Spinal cord (tissue), 9 donors: ENCODE measurements at regions not wholly inside any gene's neighbourhood (a gene's known extent, or its start where the extent isn't known, plus 50 kb on each side); places are given as distances from the start of the nearest gene placed in this dataset.
A peak's percentile ranks its signal among the peaks of the same experiment; 100 is the strongest.

Source experiments
- DNase-seq, 6 donors: peaks; one replicate each; pipeline versions ENCODE4 v3.0.0 to v3.0.0-alpha.2; 2013 to 2015; ENCODE audit warnings: low spot score in 6 of 6, low read depth in 4 of 6
- H3K27ac ChIP-seq: one replicate; pipeline ENCODE4 v1.5.1; 2013; ENCODE audit warnings: low read depth, low read length, control low read depth
- H3K27me3 ChIP-seq: one replicate; pipeline ENCODE4 v1.6.1; 2013; ENCODE audit warnings: low read length; ENCODE audit not compliant: control insufficient read depth, insufficient read depth
- H3K36me3 ChIP-seq: one replicate; pipeline ENCODE4 v1.6.1; 2013; ENCODE audit warnings: low read length; ENCODE audit not compliant: control insufficient read depth, insufficient read depth
- H3K4me1 ChIP-seq: one replicate; pipeline ENCODE4 v1.6.1; 2013; ENCODE audit warnings: low read length; ENCODE audit not compliant: control insufficient read depth, insufficient read depth
- H3K4me3 ChIP-seq: one replicate; pipeline ENCODE4 v1.5.1; 2013; ENCODE audit warnings: low read depth, low read length, control low read depth
- H3K9me3 ChIP-seq: one replicate; pipeline ENCODE4 v1.6.1; 2013; ENCODE audit warnings: low read length; ENCODE audit not compliant: control insufficient read depth, insufficient read depth
- WGBS: methylation state at CpG from one replicate; pipeline ENCODE4 v1.1.5; 2013; ENCODE audit warnings: missing lambda C conversion rate; ENCODE audit not compliant: insufficient coverage; 5-methylcytosine and 5-hydroxymethylcytosine counted together
- donor health status: healthy.

DNA sequence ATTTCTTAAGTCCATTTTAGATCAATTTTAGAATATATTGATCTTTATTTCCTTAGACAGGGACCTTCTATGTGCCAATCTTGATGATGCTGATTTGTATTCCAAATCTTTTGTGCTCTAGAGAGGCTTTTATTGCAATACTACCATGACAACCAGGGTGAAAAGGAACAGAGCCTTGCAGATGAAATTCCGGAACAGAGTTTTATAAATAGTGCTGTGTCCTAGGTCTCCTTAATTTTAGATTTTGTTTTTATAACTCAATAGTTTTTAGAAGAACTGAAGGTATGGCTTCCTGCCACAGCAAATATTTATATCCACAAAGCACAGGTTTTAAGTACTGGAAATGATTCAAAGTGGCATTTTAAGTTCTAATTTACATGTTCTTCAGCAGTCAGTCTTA lies 160.2 kb downstream of the PMAIP1 start:
- no peaks in the 10 kb centered on the region for H3K9me3 ChIP-seq
- no peak overlapping the region for H3K4me3 ChIP-seq
- no peaks in the 10 kb centered on the region for H3K4me1 ChIP-seq
- DNase-seq: peak in 1 of 6 donors; percentile 68
- no CpG with 5 or more reads among the region's 1 CpG for WGBS
- H3K27ac ChIP-seq: no peak overlapping the region
- no peaks in the 10 kb centered on the region for H3K36me3 ChIP-seq
- H3K27me3 ChIP-seq: no peaks in the 10 kb centered on the region

DNA sequence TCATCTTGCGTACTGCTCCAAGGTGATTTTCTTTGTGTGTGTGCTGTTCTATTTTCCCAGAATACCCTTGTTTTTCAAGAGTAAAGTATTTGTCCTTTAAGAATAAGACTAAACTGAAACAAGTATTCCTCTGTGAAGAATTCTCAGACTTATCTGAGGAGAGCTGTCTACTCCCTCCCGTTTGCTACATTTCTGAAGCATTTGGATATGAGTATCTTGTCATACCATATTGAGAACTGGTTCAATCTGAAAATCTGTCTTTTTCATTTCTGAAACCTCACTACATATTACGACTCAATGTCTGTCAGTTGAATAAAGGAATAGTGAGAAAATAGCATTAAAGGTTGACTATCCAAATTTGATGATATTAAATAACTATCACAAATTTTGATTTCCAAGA lies 159.4 kb downstream of the PMAIP1 start:
- no peak overlapping the region for H3K4me3 ChIP-seq
- H3K36me3 ChIP-seq: no peaks in the 10 kb centered on the region

DNA sequence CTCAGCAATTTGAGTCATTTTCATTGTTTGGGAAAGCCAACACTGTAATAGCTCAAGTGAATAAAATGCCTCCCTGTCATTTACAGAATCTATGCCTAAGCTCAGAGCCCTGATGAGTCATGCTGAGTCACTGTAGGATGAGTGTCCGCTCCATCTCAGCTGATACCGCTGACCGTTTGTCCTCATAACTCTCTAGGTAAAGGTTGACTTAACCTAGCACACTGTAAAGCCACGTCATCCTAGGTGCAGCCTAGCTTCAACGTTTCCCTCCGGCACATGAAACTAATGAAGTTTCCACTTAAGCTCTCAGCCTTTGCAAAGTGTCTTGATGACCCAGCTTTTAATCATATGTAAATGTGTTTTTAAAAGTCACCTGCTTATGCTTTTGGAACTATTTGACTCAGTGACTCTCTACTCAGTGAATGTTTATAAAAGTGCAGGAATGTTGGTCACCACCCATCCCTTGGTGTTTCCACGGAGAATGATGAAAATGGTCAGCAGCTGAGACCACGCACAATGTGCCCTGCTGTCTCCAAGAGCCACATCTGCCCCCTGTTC lies 154.0 kb downstream of the PMAIP1 start:
- no peak overlapping the region for H3K27ac ChIP-seq
- H3K36me3 ChIP-seq: no peaks in the 10 kb centered on the region
- 78% methylated on average over 3 of the region's 8 CpGs for WGBS
- H3K9me3 ChIP-seq: no peaks in the 10 kb centered on the region
- H3K4me3 ChIP-seq: no peak overlapping the region
- H3K27me3 ChIP-seq: no peaks in the 10 kb centered on the region
- no peak for DNase-seq
- H3K4me1 ChIP-seq: no peaks in the 10 kb centered on the region

More for the DNA sequence above, 159.4 kb downstream of the PMAIP1 start:
- WGBS: no CpG with 5 or more reads among the region's 3 CpGs
- Histone ChIP-seq H3K27me3 (no peaks in the 10 kb centered on the region), H3K27ac (no peak overlapping the region), H3K4me1 (no peaks in the 10 kb centered on the region), H3K9me3 (no peaks in the 10 kb centered on the region)
- peak in 1 of 6 donors; percentile 9 for DNase-seq

- WGBS: no CpG with 5 or more reads among the region's 1 CpG
- no peaks in the 10 kb centered on the region for H3K36me3 ChIP-seq
- H3K27me3 ChIP-seq: no peaks in the 10 kb centered on the region
- H3K4me1 ChIP-seq: no peaks in the 10 kb centered on the region
- no peak overlapping the region for H3K27ac ChIP-seq
- no peak for DNase-seq
- H3K9me3 ChIP-seq: no peaks in the 10 kb centered on the region
- H3K4me3 ChIP-seq: no peak overlapping the region
These were observed 151.0 kb downstream of the PMAIP1 start for GRCh38 chr18:60050821-60051220.

DNA sequence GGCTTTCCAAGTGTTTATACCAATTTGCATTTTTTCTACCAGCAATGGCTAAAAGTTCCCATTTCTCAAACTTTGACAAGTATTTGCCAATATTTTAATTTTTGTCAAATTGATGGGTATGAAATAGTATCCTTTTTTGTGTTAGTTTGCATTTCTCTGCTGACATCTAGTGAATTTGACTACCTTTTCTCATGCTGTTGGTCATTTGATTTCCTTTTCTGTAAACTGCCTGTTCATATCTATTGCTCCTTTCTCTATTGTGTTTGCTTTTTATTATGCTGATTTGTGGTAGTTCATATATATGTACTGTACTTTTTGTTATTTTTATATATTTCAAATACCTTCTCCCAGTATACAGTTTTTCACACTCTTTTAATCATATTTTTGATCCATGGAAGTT lies 149.4 kb downstream of the PMAIP1 start:
- no peaks in the 10 kb centered on the region for H3K9me3 ChIP-seq
- H3K4me1 ChIP-seq: no peaks in the 10 kb centered on the region
- no peaks in the 10 kb centered on the region for H3K27me3 ChIP-seq
- H3K27ac ChIP-seq: no peak overlapping the region
- H3K4me3 ChIP-seq: no peak overlapping the region
- no peaks in the 10 kb centered on the region for H3K36me3 ChIP-seq
- DNase-seq: no peak

DNA sequence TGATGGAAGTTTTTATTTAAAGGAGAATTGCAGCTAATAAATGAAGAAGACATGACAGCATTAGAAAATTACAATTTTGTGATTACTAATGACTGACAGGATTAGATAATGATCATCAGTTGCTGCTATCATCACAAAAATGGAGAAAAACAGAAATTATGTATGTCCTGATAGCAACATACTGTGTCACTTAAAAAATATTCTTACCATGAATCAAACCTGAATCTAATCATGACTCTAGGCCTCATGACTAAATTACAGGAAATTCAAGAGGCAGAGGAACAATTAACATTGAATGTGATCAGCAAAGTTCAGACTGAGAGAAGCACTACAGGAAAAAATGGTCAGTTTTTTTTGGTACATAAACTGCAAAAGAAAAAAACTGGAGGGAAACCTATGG lies 147.8 kb downstream of the PMAIP1 start:
- no peaks in the 10 kb centered on the region for H3K27me3 ChIP-seq
- no peak for DNase-seq
- H3K27ac ChIP-seq: no peak overlapping the region
- no peaks in the 10 kb centered on the region for H3K9me3 ChIP-seq
- H3K4me1 ChIP-seq: no peaks in the 10 kb centered on the region
- H3K36me3 ChIP-seq: no peaks in the 10 kb centered on the region
- no peak overlapping the region for H3K4me3 ChIP-seq

DNA sequence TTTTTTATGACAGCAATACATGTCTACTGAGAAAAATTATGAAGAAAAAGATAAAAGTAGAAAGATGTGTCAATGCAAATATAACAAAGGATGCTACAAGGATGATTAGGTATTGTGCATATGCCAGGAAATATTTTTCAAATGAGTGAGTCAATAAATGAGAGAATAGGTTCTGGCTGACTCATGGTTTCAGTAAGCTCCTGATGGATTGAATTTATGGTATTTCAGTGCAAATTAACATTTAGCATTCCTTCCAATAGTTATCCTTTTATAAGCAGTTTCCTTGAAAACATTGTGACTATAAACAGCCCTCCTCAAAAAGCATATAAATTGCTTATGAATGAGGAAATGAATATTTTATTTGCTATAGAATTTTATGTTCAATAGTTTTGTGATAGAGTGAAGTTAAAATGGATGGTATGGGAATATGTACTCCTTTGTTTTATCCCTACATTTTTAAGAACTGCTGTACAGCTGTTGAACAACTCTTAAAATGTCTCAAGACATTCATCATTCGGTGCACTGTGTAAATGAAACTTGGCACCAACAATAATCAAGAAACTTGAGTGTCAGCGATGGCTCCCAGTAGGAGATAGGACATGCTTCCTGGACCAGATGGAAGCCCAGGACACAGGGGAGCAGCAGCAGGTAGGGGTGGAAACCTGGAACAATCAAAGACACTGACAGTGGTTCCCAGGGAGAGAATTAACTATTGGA lies 144.7 kb downstream of the PMAIP1 start:
- H3K27ac ChIP-seq: no peak overlapping the region
- DNase-seq: peak in 1 of 6 donors; percentile 34
- no peaks in the 10 kb centered on the region for H3K9me3 ChIP-seq
- H3K36me3 ChIP-seq: no peaks in the 10 kb centered on the region
- H3K4me3 ChIP-seq: no peak overlapping the region
- H3K4me1 ChIP-seq: no peaks in the 10 kb centered on the region
- 78% methylated on average over 2 of the region's 2 CpGs for WGBS
- H3K27me3 ChIP-seq: no peaks in the 10 kb centered on the region

- H3K27ac ChIP-seq: no peak overlapping the region
- no peaks in the 10 kb centered on the region for H3K4me1 ChIP-seq
- DNase-seq: no peak
- H3K9me3 ChIP-seq: no peaks in the 10 kb centered on the region
- no peaks in the 10 kb centered on the region for H3K27me3 ChIP-seq
- H3K4me3 ChIP-seq: no peak overlapping the region
- H3K36me3 ChIP-seq: no peaks in the 10 kb centered on the region
- whole genome bisulfite sequencing: no CpG with 5 or more reads among the region's 1 CpG
These were observed 141.2 kb downstream of the PMAIP1 start for GRCh38 chr18:60040971-60041370.

DNA sequence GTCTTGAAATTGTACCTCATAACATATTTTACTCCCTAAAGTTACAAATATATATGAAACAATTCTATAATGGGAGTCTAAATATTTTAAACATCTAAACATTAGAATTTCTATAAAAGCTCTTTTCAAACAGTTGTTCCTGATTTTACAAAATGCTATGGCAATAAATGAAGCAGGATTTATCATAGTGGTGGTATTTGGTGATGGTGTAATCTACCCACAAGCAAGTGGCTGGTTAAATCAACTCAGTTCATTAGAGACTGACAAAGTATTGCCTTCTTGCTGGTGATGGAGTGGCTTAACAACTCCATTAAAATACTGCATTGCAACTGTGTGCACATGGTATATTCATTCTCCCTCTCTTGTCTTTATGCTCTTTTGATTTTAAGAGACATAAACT lies 138.9 kb downstream of the PMAIP1 start:
- H3K4me1 ChIP-seq: no peaks in the 10 kb centered on the region
- H3K36me3 ChIP-seq: no peaks in the 10 kb centered on the region
- no peaks in the 10 kb centered on the region for H3K27me3 ChIP-seq
- H3K27ac ChIP-seq: no peak overlapping the region
- H3K4me3 ChIP-seq: no peak overlapping the region
- H3K9me3 ChIP-seq: no peaks in the 10 kb centered on the region
- no peak for DNase-seq

DNA sequence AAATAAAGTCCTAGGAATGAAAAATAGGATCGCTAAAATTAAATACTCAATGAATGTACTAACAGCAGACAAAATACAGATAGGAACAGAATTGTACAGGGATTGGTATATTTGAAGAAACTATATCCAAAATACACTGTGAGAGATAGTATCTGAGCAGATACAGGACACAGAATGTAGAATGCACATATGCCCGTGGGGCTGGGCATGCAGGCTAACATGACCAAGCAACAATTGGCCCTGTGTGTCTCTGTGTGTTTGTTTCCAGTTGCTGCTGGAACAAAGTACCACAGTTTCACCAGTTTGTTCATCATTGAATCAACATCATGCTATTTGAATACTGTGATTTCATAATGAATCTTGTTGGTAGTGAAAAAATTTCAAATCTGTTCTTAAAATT lies 127.6 kb downstream of the PMAIP1 start:
- Histone ChIP-seq H3K9me3 (no peaks in the 10 kb centered on the region), H3K36me3 (no peaks in the 10 kb centered on the region), H3K27me3 (no peaks in the 10 kb centered on the region), H3K4me1 (no peaks in the 10 kb centered on the region), H3K27ac (no peak overlapping the region), H3K4me3 (no peak overlapping the region)
- no CpG with 5 or more reads among the region's 2 CpGs for WGBS
- peak in 1 of 6 donors; percentile 27 for DNase-seq
